IMR-90 (cell line): ENCODE measurements at regions not wholly inside any gene's neighbourhood (a gene's known extent, or its start where the extent isn't known, plus 50 kb on each side); places are given as distances from the start of the nearest gene placed in this dataset.

Experiments
- ATAC-seq: fragments of 200-7000 bp; cut with Tn5 transposase; 2 replicates; pipeline ENCODE4 v1.9.1; 2020; ENCODE audit warnings: low read depth, mild to moderate bottlenecking, moderate library complexity
- BruUV-seq: library from RNA; stranded (reverse); fragments of 400-500 nt; replicated peaks from 2 replicates; lab custom pipeline; 2021; lab: Mats Ljungman, UMichigan
- CTCF ChIA-PET: fragments of 300-600 bp; formaldehyde crosslinking; extraction: SDS; loops from one replicate; lab custom pipeline; 2021; ENCODE audit warnings: antibody characterized with exemption; lab: Yijun Ruan, JAX
- POLR2A ChIA-PET: fragments of 300-600 bp; sonication (Branson Sonifier 250); formaldehyde crosslinking; loops from one replicate; lab custom pipeline; 2022; ENCODE audit warnings: antibody characterized with exemption; ENCODE audit not compliant: unreplicated experiment; lab: Charles Lee
- DNase-seq: peaks from one replicate; pipeline ENCODE4 v3.0.0; 2013
- H2AFZ ChIP-seq: replicated peaks from 2 replicates; pipeline ENCODE3; 2013; ENCODE audit warnings: low read length, mild to moderate bottlenecking; ENCODE audit not compliant: poor library complexity
- H2AK5ac ChIP-seq: 2 replicates; pipeline ENCODE4 v1.6.1; 2013; ENCODE audit warnings: low read depth, low read length, inconsistent platforms
- H2AK9ac ChIP-seq: replicated peaks from 2 replicates; pipeline ENCODE3; 2013; ENCODE audit warnings: mild to moderate bottlenecking, low read depth, low read length, moderate library complexity; ENCODE audit not compliant: poor library complexity
- H2BK120ac ChIP-seq: 2 replicates; pipeline ENCODE4 v1.6.1; 2013; ENCODE audit warnings: low read depth, low read length, inconsistent platforms
- H2BK15ac ChIP-seq: 3 replicates; pipeline ENCODE4 v1.6.1; 2013; ENCODE audit warnings: low read depth, low read length, inconsistent platforms
- H2BK20ac ChIP-seq: 2 replicates; pipeline ENCODE4 v1.6.1; 2013; ENCODE audit warnings: low read depth, mild to moderate bottlenecking, inconsistent platforms, low read length, moderate library complexity
- H2BK5ac ChIP-seq: 2 replicates; pipeline ENCODE4 v1.6.1; 2013; ENCODE audit warnings: mild to moderate bottlenecking, low read depth, low read length, inconsistent platforms; ENCODE audit not compliant: poor library complexity, severe bottlenecking
- H3K14ac ChIP-seq: replicated peaks from 2 replicates; pipeline ENCODE4 v1.6.1; 2013; ENCODE audit warnings: low read depth, low read length, inconsistent platforms
- H3K18ac ChIP-seq: 2 replicates; pipeline ENCODE4 v1.6.1; 2013; ENCODE audit warnings: low read depth, low read length, control low read depth
- H3K23ac ChIP-seq: 2 replicates; pipeline ENCODE4 v1.6.1; 2013; ENCODE audit warnings: low read depth, low read length, inconsistent platforms
- H3K27ac ChIP-seq: 2 replicates; pipeline ENCODE4 v1.5.1; 2013; ENCODE audit warnings: mild to moderate bottlenecking, control low read depth, low read length; ENCODE audit not compliant: insufficient read depth
- H3K27me3 ChIP-seq: 2 replicates; pipeline ENCODE4 v1.6.1; 2013; ENCODE audit warnings: low read length; ENCODE audit not compliant: control insufficient read depth, insufficient read depth
- H3K36me3 ChIP-seq: 2 replicates; pipeline ENCODE4 v1.6.1; 2013; ENCODE audit warnings: low read length, mixed read lengths; ENCODE audit not compliant: control insufficient read depth, insufficient read depth
- H3K4ac ChIP-seq: 2 replicates; pipeline ENCODE4 v1.6.1; 2013; ENCODE audit warnings: low read depth, low read length, inconsistent platforms
- H3K4me1 ChIP-seq: 2 replicates; pipeline ENCODE4 v1.6.1; 2013; ENCODE audit warnings: low read length, mixed read lengths; ENCODE audit not compliant: control insufficient read depth, insufficient read depth
- H3K4me2 ChIP-seq: 2 replicates; pipeline ENCODE4 v1.6.1; 2013; ENCODE audit warnings: low read depth, mild to moderate bottlenecking, control low read depth, low read length, moderate library complexity
- H3K4me3 ChIP-seq: 2 replicates; pipeline ENCODE4 v1.5.1; 2013; ENCODE audit warnings: low read depth, mild to moderate bottlenecking, control low read depth, low read length, moderate library complexity; ENCODE audit not compliant: insufficient read depth
- H3K56ac ChIP-seq: 2 replicates; pipeline ENCODE4 v1.6.1; 2013; ENCODE audit warnings: low read length, inconsistent platforms; ENCODE audit not compliant: insufficient read depth; ENCODE audit errors: extremely low read depth
- H3K79me1 ChIP-seq, 2 experiments: 2 replicates each; pipeline ENCODE4 v1.6.1; 2013; ENCODE audit warnings: low read length in 2 of 2, inconsistent platforms in 1 of 2, low read depth in 1 of 2
- H3K9ac ChIP-seq: 2 replicates; pipeline ENCODE4 v1.6.1; 2013; ENCODE audit warnings: low read depth, low read length, control low read depth
- H3K9me1 ChIP-seq: 2 replicates; pipeline ENCODE4 v1.6.1; 2013; ENCODE audit warnings: low read length, inconsistent platforms; ENCODE audit not compliant: insufficient read depth
- H3K9me3 ChIP-seq: 2 replicates; pipeline ENCODE4 v1.6.1; 2013; ENCODE audit warnings: low read length; ENCODE audit not compliant: control insufficient read depth, insufficient read depth
- H4K20me1 ChIP-seq: 2 replicates; pipeline ENCODE4 v1.6.1; 2013; ENCODE audit warnings: low read length, inconsistent platforms; ENCODE audit not compliant: insufficient read depth
- H4K5ac ChIP-seq: 2 replicates; pipeline ENCODE4 v1.6.1; 2013; ENCODE audit warnings: mild to moderate bottlenecking, low read depth, low read length, control low read depth
- H4K8ac ChIP-seq, 2 experiments: 2 replicates each; pipeline ENCODE4 v1.6.1; 2013; ENCODE audit warnings: low read depth in 2 of 2, low read length in 2 of 2, control low read depth in 1 of 2, inconsistent platforms in 1 of 2
- H4K91ac ChIP-seq: 2 replicates; pipeline ENCODE4 v1.6.1; 2013; ENCODE audit warnings: low read depth, low read length, inconsistent platforms; ENCODE audit not compliant: insufficient read depth
- BHLHE40 ChIP-seq: fragments of 150-350 bp; IDR thresholded peaks from 2 replicates; pipeline ENCODE4 v1.6.1; 2016; ENCODE audit warnings: mild to moderate bottlenecking, low read depth, low read length
- MAFK ChIP-seq: IDR thresholded peaks from 2 replicates; pipeline ENCODE4 v1.6.1; 2012; ENCODE audit warnings: low read depth, low read length, improper control_type of control experiment
- WGBS, 2 experiments: methylation state at CpG; one replicate each; pipeline versions ENCODE4 v1.1.5 to v1.1.7; 2013; ENCODE audit warnings: missing lambda C conversion rate in 2 of 2; ENCODE audit not compliant: insufficient read length in 1 of 2; ENCODE audit errors: extremely low coverage in 2 of 2; 5-methylcytosine and 5-hydroxymethylcytosine counted together
- dilution Hi-C: fragments of 300-500 bp; cut with HindIII; formaldehyde crosslinking; loops from one replicate; pipeline ENCODE4 v1.14.3; 2018; ENCODE audit warnings: low sequenced_read_pairs; ENCODE audit not compliant: unreplicated experiment
- in situ Hi-C: fragments of 300-500 bp; cut with MboI; formaldehyde crosslinking; loops from 3 replicates; pipeline ENCODE4 v1.14.3; 2019; ENCODE audit warnings: low sequenced_read_pairs, inconsistent platforms, mixed read lengths
- intact Hi-C: fragments of 100-400 bp; cut with micrococcal nuclease; formaldehyde crosslinking; loops from 2 replicates; pipeline ENCODE4 v1.10.0; 2022

DNA sequence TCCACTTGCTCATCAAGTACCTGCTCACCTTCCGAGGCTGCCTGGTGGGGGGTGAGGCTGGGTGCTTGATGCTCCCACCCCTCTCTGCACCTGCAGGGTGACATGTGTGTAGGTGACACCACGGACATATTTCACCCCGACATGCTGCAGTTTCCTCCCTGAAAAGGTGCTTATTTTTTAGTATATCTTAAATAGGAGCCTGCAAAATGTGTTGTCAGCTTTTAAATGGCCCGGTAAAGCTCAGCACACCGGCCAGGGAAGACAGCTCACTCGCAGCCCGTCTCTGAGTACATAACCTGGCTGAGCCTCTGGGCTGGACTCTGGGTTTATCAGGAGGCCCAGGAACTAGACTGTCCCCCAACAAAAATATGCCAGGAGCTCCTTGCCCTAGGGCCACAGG is 89.3 kb upstream of the LINGO1 start:
- peak; percentile 55 for TF ChIP-seq MAFK
- no peak for TF ChIP-seq BHLHE40
- ChIA-PET CTCF (no interaction called here), POLR2A (no interaction called here)
- DNase-seq: no peak
- no peak overlapping the region for H3K23ac ChIP-seq
- H2BK5ac ChIP-seq: no peak overlapping the region
- no peak overlapping the region for H3K4me3 ChIP-seq
- H2AK5ac ChIP-seq: no peak overlapping the region
- no peak overlapping the region for H3K14ac ChIP-seq
- in situ Hi-C loops: no loop called here
- no peak overlapping the region for H4K5ac ChIP-seq
- no peak overlapping the region for H2AFZ ChIP-seq
- H4K91ac ChIP-seq: no peak overlapping the region
- H2AK9ac ChIP-seq: no peak overlapping the region
- dilution Hi-C loops: no loop called here
- no peak overlapping the region for H3K27ac ChIP-seq
- ATAC-seq: no peak
- H3K4me1 ChIP-seq: no peaks in the 10 kb centered on the region
- no peaks in the 10 kb centered on the region for H3K79me1 ChIP-seq
- no peaks in the 10 kb centered on the region for H4K20me1 ChIP-seq
- no peaks in the 10 kb centered on the region for H3K9me1 ChIP-seq
- intact Hi-C loops: no loop called here
- BruUV-seq: no TSS peak
- H2BK15ac ChIP-seq: no peak overlapping the region
- no peaks in the 10 kb centered on the region for H3K36me3 ChIP-seq
- H2BK20ac ChIP-seq: no peak overlapping the region
- H3K4ac ChIP-seq: no peak overlapping the region
- H3K18ac ChIP-seq: no peak overlapping the region
- H4K8ac ChIP-seq: no peak overlapping the region
- no peak overlapping the region for H2BK120ac ChIP-seq
- WGBS, 2 experiments: 40% methylated on average over 1 of the region's 7 CpGs; no CpG with 5 or more reads in 1 of the 2 experiments
- no peak overlapping the region for H3K56ac ChIP-seq
- peaks cover 41% of the 10 kb centered on the region for H3K27me3 ChIP-seq
- no peak overlapping the region for H3K9ac ChIP-seq
- H3K4me2 ChIP-seq: no peak overlapping the region
- no peaks in the 10 kb centered on the region for H3K9me3 ChIP-seq
